ENCODE measurements at regions not wholly inside any gene's neighbourhood (a gene's known extent, or its start where the extent isn't known, plus 50 kb on each side); places are given as distances from the start of the nearest gene placed in this dataset.
"Not testable (repeated sequence)": the region's sequence is repeated elsewhere in the genome, so short reads cannot be mapped to it uniquely, and the experiment has no call there.

GRCh38 chr5:62083661-62084060 is 222.3 kb upstream of the KIF2A start:
- H3K9me3 ChIP-seq (ENCODE audit: control insufficient read depth, insufficient read depth, low read length): no peaks in the 10 kb centered on the region
- no peaks in the 10 kb centered on the region for H3K36me3 ChIP-seq (ENCODE audit: insufficient read depth, low read length)
- H3K4me1 ChIP-seq (ENCODE audit: insufficient read depth, low read length): 0 out of 2 replicates have a peak, but pooled peaks cover under 1% of the 10 kb centered on the region
- no peak overlapping the region for H3K9ac ChIP-seq (ENCODE audit: low read depth, low read length)

GRCh38 chr5:62084391-62084790 is 221.6 kb upstream of the KIF2A start:
- no peak overlapping the region for H3K9ac ChIP-seq (ENCODE audit: low read depth, low read length)
- no peaks in the 10 kb centered on the region for H3K36me3 ChIP-seq (ENCODE audit: insufficient read depth, low read length)
- H3K4me1 ChIP-seq (ENCODE audit: insufficient read depth, low read length): no peaks in the 10 kb centered on the region
- no peaks in the 10 kb centered on the region for H3K9me3 ChIP-seq (ENCODE audit: control insufficient read depth, insufficient read depth, low read length)

- Histone ChIP-seq H3K9me3 (ENCODE audit: control insufficient read depth, insufficient read depth, low read length) (no peaks in the 10 kb centered on the region), H3K4me1 (ENCODE audit: insufficient read depth, low read length) (peaks cover 3% of the 10 kb centered on the region; the same call in 1 of the 2 replicates), H3K36me3 (ENCODE audit: insufficient read depth, low read length) (no peaks in the 10 kb centered on the region), H3K9ac (ENCODE audit: low read depth, low read length) (no peak overlapping the region)
Measured at GRCh38 chr5:62090953-62091352, 215.1 kb upstream of the KIF2A start.

- no peaks in the 10 kb centered on the region for H3K36me3 ChIP-seq (ENCODE audit: insufficient read depth, low read length)
- H3K9ac ChIP-seq (ENCODE audit: low read depth, low read length): no peak overlapping the region
- H3K4me1 ChIP-seq (ENCODE audit: insufficient read depth, low read length): peaks cover 3% of the 10 kb centered on the region; the same call in 1 of the 2 replicates
- H3K9me3 ChIP-seq (ENCODE audit: control insufficient read depth, insufficient read depth, low read length): no peaks in the 10 kb centered on the region
Measured at GRCh38 chr5:62093411-62093810, 212.6 kb upstream of the KIF2A start.

GRCh38 chr5:62093976-62094375 is 212.0 kb upstream of the KIF2A start:
- H3K9ac ChIP-seq (ENCODE audit: low read depth, low read length): no peak overlapping the region
- peaks cover 3% of the 10 kb centered on the region; the same call in 1 of the 2 replicates for H3K4me1 ChIP-seq (ENCODE audit: insufficient read depth, low read length)
- no peaks in the 10 kb centered on the region for H3K36me3 ChIP-seq (ENCODE audit: insufficient read depth, low read length)
- H3K9me3 ChIP-seq (ENCODE audit: control insufficient read depth, insufficient read depth, low read length): no peaks in the 10 kb centered on the region

GRCh38 chr5:62097361-62097760 is 208.6 kb upstream of the KIF2A start:
- peaks cover 3% of the 10 kb centered on the region; the same call in 1 of the 2 replicates for H3K4me1 ChIP-seq (ENCODE audit: insufficient read depth, low read length)

GRCh38 chr5:62100201-62100600 is 205.8 kb upstream of the KIF2A start:
- no peak overlapping the region for H3K9ac ChIP-seq (ENCODE audit: low read depth, low read length)
- H3K9me3 ChIP-seq (ENCODE audit: control insufficient read depth, insufficient read depth, low read length): no peaks in the 10 kb centered on the region
- H3K36me3 ChIP-seq (ENCODE audit: insufficient read depth, low read length): no peaks in the 10 kb centered on the region
- no peaks in the 10 kb centered on the region for H3K4me1 ChIP-seq (ENCODE audit: insufficient read depth, low read length)

More at GRCh38 chr5:62097361-62097760, 208.6 kb upstream of the KIF2A start:
- no peaks in the 10 kb centered on the region for H3K9me3 ChIP-seq (ENCODE audit: control insufficient read depth, insufficient read depth, low read length)
- H3K36me3 ChIP-seq (ENCODE audit: insufficient read depth, low read length): no peaks in the 10 kb centered on the region
- H3K9ac ChIP-seq (ENCODE audit: low read depth, low read length): no peak overlapping the region

- H3K9ac ChIP-seq (ENCODE audit: low read depth, low read length); H3K4me1 ChIP-seq (ENCODE audit: insufficient read depth, low read length); H3K36me3 ChIP-seq (ENCODE audit: insufficient read depth, low read length); H3K9me3 ChIP-seq (ENCODE audit: control insufficient read depth, insufficient read depth, low read length): not testable (repeated sequence)
Measured at GRCh38 chr5:62103863-62104262, 202.1 kb upstream of the KIF2A start.

- Histone ChIP-seq H3K9ac (ENCODE audit: low read depth, low read length) (no peak overlapping the region), H3K4me1 (ENCODE audit: insufficient read depth, low read length) (no peaks in the 10 kb centered on the region), H3K9me3 (ENCODE audit: control insufficient read depth, insufficient read depth, low read length) (no peaks in the 10 kb centered on the region), H3K36me3 (ENCODE audit: insufficient read depth, low read length) (no peaks in the 10 kb centered on the region)
Measured at GRCh38 chr5:62111428-62111827, 194.6 kb upstream of the KIF2A start.

GRCh38 chr5:62112689-62113228 is 193.2 kb upstream of the KIF2A start:
- Histone ChIP-seq H3K9ac (ENCODE audit: low read depth, low read length) (no peak overlapping the region), H3K9me3 (ENCODE audit: control insufficient read depth, insufficient read depth, low read length) (no peaks in the 10 kb centered on the region), H3K36me3 (ENCODE audit: insufficient read depth, low read length) (no peaks in the 10 kb centered on the region), H3K4me1 (ENCODE audit: insufficient read depth, low read length) (no peaks in the 10 kb centered on the region)

- Histone ChIP-seq H3K36me3 (ENCODE audit: insufficient read depth, low read length) (no peaks in the 10 kb centered on the region), H3K9me3 (ENCODE audit: control insufficient read depth, insufficient read depth, low read length) (no peaks in the 10 kb centered on the region), H3K9ac (ENCODE audit: low read depth, low read length) (no peak overlapping the region), H3K4me1 (ENCODE audit: insufficient read depth, low read length) (no peaks in the 10 kb centered on the region)
Measured at GRCh38 chr5:62115014-62115413, 191.0 kb upstream of the KIF2A start.

GRCh38 chr5:62124266-62124665 is 181.7 kb upstream of the KIF2A start:
- Histone ChIP-seq H3K9me3 (ENCODE audit: control insufficient read depth, insufficient read depth, low read length) (no peaks in the 10 kb centered on the region), H3K36me3 (ENCODE audit: insufficient read depth, low read length) (no peaks in the 10 kb centered on the region), H3K9ac (ENCODE audit: low read depth, low read length) (no peak overlapping the region), H3K4me1 (ENCODE audit: insufficient read depth, low read length) (no peaks in the 10 kb centered on the region)

GRCh38 chr5:62126090-62126489 is 179.9 kb upstream of the KIF2A start:
- no peaks in the 10 kb centered on the region for H3K9me3 ChIP-seq (ENCODE audit: control insufficient read depth, insufficient read depth, low read length)
- H3K36me3 ChIP-seq (ENCODE audit: insufficient read depth, low read length): no peaks in the 10 kb centered on the region
- no peak overlapping the region for H3K9ac ChIP-seq (ENCODE audit: low read depth, low read length)
- H3K4me1 ChIP-seq (ENCODE audit: insufficient read depth, low read length): no peaks in the 10 kb centered on the region

GRCh38 chr5:62127098-62127736 is 178.8 kb upstream of the KIF2A start:
- Histone ChIP-seq H3K9ac (ENCODE audit: low read depth, low read length) (no peak overlapping the region), H3K9me3 (ENCODE audit: control insufficient read depth, insufficient read depth, low read length) (no peaks in the 10 kb centered on the region), H3K36me3 (ENCODE audit: insufficient read depth, low read length) (no peaks in the 10 kb centered on the region), H3K4me1 (ENCODE audit: insufficient read depth, low read length) (no peaks in the 10 kb centered on the region)

GRCh38 chr5:62130107-62130506 is 175.9 kb upstream of the KIF2A start:
- Histone ChIP-seq H3K36me3 (ENCODE audit: insufficient read depth, low read length) (no peaks in the 10 kb centered on the region), H3K9me3 (ENCODE audit: control insufficient read depth, insufficient read depth, low read length) (0 out of 2 replicates have a peak, but pooled peaks cover 3% of the 10 kb centered on the region), H3K9ac (ENCODE audit: low read depth, low read length) (no peak overlapping the region), H3K4me1 (ENCODE audit: insufficient read depth, low read length) (no peaks in the 10 kb centered on the region)
